ENCODE measurements at regions not wholly inside any gene's neighbourhood (a gene's known extent, or its start where the extent isn't known, plus 50 kb on each side); places are given as distances from the start of the nearest gene placed in this dataset.

DNA sequence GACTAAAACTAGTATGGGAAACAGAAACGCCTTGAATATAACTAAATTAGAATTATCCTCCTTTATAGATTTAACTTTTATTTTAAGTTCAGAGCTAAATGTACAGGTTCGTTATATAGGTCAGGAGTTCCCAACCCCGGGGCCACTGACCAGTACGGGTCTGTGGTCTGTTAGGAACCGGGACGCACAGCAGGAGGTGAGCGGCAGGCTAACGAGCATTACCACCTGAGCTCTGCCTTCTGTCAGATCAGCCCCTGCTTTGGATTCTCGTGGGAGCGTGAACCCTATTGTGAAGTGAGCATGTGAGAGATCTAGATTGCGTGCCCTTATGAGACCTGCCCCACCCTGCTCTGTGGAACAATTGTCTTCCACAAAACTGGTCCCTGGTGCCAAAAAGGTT, 51.0 kb downstream of the FAT4 start:
- intact Hi-C loops (cut with DNase I): no loop called here
- DNase-seq: peak in 1 of 10 donors; percentile 52

DNA sequence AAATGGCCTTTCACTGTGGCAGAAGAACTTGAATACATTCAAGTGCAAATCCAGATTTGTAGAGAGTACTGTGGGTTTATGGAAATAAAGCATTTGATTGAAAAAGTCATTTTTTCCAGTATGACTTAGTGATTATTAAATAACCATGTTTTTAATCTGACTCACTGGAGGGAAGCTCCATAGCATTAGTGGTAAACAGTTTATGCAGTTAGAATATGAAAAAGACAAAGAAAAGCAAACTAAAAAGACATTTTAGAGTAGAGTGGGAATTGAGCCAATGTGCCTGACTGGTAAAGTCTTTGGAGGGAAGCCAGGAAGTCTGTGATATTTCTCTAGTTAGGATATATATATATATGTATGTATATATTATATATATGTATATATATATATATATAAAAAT, 53.4 kb downstream of the FAT4 start:
- intact Hi-C loops (cut with DNase I): no loop called here
- DNase-seq: no peak

DNA sequence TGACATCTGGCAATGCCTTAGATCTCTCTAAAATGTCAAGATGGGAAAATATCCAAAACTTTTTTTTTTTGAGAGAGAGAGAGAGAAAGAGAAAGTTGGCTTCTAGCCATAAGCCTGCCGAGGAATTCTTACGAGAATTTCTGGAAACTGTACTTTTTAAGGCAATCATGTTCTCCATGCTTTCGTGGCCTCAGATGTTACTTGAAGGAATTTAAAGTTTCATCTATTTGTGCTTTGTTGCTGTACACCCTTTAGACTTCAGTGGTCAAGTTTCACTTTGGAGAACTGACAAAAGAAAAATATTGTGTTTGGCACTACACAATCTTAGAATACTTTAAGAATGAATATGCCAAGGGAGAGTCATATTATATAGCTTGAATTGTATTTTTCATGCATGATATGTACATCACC, 53.9 kb downstream of the FAT4 start:
- no peak for DNase-seq

DNA sequence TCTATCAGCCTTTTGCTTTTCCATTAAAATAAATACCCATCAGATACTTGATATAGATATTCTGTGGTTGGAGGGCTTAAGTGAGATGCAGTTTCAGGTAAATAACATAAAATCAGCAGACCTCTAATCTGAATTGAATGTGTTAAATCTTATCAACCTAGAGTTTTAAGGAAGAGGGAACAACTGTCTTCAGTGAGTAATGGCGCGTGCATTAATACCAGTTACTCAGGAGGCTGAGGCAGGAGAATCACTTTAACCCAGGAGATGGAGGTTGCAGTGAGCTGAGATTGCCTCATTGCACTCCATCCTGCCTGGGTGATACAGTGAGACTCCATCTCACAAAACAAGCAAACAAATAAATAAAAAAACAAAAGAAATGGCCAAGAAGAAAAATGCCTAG, 54.3 kb downstream of the FAT4 start:
- DNase-seq: no peak
- intact Hi-C loops (cut with DNase I): no loop called here

More for the DNA sequence above, 53.9 kb downstream of the FAT4 start:
- intact Hi-C loops (cut with DNase I): no loop called here

DNA sequence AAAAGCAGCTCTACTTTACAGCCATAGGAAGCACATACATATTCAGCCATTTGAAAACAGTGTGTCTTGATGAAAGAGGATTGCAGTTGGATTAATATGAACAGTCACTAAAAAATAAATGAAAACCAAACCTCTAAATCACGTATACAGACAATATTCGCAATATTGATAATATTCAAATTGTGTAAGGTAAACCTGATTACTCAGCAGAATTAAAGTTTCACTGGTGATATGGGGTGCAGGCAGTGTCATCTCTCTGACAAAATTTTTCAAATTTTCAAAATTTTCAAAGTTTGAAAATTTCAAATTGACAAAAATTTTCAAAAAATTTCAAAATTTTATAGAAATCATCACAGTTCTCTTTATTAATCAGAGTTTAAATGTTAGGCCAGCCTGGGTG, 55.7 kb downstream of the FAT4 start:
- DNase-seq: no peak
- intact Hi-C loops (cut with DNase I): no loop called here

DNA sequence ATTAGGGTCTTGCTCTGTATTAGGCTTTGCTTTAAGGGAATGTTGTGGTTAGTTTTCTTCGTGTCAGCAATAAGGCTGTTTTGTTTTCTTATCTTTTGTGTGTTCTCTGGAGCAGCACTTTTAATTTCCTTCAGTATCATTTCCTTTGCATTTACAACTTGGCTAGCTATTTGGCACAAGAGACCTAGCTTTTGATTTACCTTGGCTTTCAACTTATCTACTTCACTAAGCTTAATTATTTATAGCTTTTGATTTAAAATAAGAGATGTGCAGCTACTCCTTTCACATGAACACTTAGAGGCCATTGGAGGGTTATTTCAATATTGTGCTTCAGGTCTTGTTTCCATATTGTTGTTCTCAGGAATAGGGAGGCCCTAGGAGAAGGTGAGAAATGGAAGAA, 68.2 kb downstream of the FAT4 start:
- no peak for DNase-seq
- intact Hi-C loops (cut with DNase I): no loop called here

DNA sequence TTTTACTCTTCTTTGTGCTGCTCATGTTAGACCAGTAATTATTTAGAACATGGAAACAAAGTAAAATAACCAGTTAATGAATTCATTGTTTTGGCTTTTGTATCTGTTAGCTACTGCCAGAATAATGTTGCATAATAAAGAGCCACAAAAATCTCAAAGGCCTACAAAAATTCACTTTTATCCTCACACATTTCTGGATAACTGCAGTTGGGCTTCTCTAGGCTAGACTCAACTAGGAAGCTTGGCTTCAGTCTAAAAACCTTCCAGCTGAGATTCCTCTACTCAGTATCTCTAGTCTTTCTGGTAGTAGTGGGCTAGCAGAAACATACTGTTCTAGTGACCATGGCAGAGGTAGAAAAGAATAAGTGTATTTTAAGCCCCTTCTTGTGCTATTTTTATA, 73.0 kb downstream of the FAT4 start:
- intact Hi-C loops (cut with DNase I): no loop called here
- DNase-seq: no peak

DNA sequence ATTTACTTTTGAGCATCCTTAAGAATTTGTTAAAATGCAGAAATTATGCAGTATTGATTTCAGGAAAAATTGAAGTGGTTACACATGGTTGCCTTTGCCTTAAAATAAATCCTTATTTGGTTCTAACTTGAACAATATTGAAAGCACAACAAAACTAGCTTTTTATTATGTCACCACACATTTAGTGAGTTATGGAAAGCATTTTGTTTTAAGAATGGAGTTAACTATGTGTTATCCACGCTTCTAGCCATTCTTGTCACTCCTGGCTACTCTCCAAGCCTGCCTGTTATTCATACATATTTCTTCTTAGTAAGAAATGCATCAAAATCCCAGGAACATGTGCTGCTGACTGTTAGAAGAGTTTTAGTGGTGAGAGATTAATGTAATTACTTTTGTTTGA, 73.9 kb downstream of the FAT4 start:
- no peak for DNase-seq
- intact Hi-C loops (cut with DNase I): no loop called here

DNA sequence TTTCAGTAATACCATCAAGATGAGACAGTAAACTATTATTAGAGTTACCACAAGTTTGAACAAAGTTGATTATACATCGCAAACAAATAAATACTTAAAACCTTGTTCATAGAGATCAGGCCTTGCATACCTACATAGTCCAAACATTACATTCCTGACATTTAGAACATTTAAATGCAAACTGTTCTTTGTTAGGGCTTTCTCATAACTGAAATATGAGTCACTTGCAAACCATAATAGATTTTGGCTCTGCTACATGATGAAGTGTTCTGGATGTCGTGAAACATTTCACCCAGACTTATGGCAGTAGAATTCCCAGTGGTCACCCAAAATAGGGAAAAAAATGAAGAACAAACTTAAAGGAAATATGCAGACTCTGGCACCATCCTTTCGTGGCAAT, 75.0 kb downstream of the FAT4 start:
- no peak for DNase-seq
- intact Hi-C loops (cut with DNase I): no loop called here

DNA sequence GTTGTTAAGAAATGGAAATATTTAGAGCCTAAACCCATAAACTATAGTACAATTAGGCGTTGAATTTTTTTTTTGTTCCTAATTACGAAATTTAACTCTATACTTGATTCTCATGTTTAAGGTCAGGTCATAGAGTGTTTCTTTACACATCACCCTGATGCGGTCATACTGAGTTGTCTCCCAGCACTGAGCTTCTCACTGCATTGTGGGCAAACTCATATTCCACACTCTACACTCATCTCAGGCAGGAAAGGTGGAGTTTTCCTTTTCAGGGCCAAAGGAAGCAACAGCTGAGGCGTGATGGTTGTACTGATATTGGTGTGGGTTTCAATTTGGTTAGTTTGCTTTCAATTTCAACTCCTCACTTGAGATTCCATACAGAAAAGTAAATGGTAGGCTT, 75.4 kb downstream of the FAT4 start:
- no peak for DNase-seq
- intact Hi-C loops (cut with DNase I): no loop called here

DNA sequence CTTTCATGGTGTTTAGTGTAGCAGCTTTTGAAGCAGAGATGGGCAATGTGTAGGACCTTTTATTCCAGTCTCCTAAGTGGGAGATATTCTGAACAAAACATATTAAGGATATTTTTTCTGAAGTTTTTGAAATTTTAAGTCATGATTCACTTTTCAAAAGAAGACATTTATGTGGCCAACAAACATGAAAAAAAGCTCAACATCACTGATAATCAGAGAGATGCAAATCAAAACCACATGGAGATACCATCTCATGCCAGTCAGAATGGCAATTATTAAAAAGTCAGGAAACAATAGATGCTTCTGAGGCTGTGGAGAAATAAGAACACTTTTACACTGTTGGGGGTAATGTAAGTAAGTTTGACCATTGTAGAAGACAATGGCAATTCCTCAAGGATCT, 76.0 kb downstream of the FAT4 start:
- intact Hi-C loops (cut with DNase I): no loop called here
- no peak for DNase-seq

DNA sequence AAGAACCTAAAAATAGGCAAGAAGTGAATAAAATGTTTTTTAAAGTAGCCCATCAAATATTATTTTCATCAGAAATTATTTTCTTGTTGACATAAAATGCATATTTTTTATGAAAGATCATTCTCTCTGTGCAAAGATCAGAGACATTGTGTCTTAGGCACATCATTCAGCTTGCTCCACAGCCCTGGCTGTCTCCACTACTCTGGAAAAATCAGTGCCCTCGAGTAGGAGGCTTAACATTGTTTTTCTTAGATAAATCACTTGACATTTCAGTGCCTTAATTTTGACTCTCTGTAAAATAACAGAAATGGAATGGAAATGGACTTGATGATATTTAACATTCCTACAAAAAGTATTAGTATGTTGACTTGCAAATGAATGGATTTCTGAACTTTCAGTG, 77.9 kb downstream of the FAT4 start:
- DNase-seq: no peak
- intact Hi-C loops (cut with DNase I): no loop called here

DNA sequence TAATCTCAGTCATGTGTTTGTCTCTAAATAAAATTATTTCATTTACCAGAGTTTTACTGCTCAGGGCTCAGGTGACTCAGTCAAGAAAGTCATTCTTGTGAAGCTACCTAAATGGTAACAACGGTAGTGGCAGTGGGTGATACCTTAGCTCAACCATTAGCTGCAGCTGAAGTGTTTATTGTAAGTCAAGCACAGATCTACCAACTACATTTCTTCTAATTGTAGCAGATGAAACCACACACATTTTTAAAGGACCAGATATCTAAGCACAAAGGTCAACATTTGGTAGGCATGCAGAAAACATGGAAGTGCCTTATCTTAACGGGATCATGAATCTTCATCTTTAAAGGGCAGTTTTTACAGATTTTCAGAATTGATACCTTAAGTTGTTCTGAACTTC, 79.1 kb downstream of the FAT4 start:
- no peak for DNase-seq
- intact Hi-C loops (cut with DNase I): no loop called here

DNA sequence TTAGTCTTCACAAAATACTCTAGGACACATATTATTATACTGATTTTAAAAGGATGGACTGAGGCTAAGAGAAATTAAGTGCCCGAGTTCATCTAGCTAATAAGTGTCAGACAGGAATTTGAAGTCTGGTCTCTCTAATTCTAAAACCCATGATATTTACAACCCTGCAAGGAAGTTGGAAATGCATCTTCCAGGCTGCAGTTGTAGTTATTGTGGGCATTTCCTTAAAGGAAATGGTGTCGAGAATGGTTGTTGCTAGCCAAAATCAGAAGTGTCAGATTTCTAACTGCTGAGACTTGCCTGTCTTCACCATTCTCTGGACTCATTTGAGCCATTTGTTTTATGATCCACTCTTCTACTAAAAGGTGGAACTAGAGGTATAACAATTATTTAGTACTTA, 82.5 kb downstream of the FAT4 start:
- intact Hi-C loops (cut with DNase I): no loop called here
- DNase-seq: no peak

DNA sequence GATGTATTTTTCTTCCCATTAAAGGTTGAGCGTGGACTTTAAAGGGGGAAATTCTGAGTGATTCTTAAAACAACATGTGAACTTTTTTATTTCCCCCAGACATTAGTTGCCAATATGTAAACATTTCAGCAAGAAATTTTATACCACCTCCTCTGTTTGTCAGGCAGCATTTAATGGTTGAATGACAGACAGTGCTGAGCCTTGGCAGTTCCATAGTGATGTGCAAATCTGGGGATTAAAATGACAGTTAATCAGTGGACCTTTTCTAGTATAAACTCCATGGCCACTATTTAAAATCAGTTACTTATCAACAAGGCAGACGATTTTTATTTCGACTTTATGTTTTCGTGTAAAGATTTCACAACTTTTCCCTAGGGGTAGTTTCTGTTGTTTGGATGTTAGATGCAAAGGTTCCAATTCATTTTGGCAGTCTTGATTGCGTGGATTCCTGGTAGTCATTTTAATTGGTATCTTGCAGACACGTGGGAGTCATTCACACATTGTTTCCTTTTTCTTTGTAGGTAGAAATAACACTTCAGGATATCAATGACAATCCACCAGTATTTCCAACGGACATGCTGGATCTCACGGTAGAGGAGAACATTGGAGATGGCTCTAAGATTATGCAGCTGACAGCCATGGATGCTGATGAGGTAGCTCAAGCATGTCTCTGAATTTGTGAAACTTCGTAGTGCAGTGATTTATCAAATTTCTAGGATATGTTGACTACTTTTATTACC, 83.7 kb downstream of the FAT4 start:
- intact Hi-C loops (cut with DNase I): no loop called here
- no peak for DNase-seq

DNA sequence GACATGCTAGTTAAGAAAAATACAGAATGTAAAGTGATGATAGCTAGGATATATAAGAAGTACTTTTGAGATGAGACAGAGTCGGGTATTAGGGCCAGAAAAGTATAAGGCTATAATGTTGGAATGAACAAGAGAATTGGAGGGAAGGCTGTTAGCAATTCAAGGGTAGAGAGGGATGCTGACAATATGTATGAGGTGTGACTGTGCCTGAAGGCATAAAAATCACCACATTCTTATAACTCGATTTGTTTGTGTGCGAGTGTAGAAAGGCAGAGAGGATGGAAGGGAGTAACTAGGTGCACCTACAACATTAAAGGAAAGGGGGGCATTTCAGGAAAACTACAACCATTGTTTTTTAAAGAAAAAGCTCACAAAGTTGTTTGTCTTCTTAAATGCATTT, 86.0 kb downstream of the FAT4 start:
- DNase-seq: no peak
- intact Hi-C loops (cut with DNase I): no loop called here

DNA sequence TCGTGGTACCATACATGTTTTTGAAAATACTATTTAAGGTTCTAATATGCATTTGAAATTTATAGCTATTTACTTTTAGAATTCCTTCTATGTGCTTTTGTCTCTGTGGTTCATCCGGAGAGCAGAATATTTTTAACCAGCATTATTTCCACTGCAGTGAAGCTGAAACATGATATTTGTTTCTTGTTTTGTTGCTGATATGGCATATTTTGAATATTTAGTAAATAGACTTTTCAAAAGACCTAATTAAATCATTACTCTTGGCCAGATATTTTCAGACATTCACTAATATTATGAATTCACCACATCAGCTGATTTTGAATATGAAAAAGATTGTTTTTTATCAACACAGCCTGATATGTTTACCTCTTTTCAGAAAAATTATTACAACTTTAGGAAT, 87.0 kb downstream of the FAT4 start:
- intact Hi-C loops (cut with DNase I): no loop called here
- DNase-seq: no peak

DNA sequence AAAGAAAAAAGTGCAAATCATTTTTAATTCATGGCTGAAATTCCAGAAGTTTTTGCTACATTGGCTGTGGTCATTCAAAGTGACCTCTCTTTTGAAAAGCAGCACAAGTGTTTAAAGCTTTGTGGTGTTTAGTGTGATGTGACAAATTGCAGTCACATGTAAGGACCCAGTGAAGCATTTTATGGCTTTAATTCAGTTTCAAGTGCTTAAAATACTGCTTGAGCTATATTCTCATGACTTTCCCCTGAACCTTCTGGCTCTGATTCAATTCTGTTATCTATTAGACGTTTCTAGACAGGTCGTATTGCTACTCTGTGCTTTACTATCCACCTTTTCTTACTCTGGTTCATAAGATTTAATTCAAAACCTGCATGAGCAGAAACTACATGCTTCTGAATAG, 105.8 kb downstream of the FAT4 start:
- intact Hi-C loops (cut with DNase I): no loop called here
- DNase-seq: no peak

DNA sequence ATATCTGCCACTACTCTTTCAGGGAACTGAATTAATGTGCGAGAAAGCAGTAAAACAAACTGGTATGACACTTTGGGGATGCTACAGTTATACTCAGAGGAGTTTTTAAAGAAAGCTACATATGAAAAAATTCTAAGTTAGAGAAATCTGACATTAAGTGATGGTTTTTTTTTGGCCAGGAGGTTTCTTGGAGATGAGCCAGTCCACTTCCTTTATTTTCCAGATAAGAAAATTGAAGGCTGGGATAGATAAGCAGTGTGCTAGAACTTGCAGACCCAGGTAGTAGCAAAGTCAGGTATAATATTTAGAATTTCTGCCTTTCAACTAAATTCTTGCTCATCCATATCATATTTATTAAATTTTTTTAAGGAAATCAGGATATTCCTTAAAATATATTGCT, 106.8 kb downstream of the FAT4 start:
- no peak for DNase-seq
- intact Hi-C loops (cut with DNase I): no loop called here

DNA sequence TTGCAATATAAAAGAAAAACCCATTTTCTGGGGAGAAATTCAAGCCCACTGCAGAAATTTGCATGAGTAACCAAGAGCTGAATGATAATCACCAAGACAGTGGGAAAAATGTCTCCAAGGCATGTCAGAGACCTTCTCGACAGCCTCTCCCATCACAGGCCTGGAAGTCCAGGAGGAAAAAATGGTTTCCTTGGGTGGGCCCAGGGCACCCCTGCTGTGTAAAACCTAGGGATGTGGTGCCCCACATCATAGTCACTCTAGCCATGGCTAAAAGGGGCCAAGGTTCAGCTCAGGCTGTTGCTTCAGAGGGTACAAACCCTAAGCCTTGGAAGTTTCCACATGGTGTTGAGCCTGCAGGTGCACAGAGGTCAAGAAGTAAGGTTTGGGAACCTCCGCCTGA, 108.4 kb downstream of the FAT4 start:
- no peak for DNase-seq
- intact Hi-C loops (cut with DNase I): no loop called here

DNA sequence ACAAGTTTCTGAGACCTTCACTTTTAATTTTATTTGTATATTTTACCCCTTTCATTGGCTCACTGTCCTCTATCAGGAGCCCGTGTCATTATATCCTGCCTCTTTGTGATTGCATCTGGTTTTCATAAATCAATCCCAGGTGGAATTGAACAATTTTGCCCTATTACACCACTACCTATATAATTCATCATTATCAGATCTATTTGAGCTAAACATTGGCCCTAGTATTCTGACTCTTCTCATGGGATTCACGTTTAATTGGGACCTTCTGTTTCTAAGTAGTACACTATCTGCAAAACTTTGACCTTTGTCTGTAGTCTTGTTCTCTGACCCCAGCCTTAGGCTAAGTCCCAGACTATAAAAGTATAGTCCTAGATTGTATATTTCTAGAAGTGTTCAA, 114.1 kb downstream of the FAT4 start:
- no peak for DNase-seq
- intact Hi-C loops (cut with DNase I): no loop called here

DNA sequence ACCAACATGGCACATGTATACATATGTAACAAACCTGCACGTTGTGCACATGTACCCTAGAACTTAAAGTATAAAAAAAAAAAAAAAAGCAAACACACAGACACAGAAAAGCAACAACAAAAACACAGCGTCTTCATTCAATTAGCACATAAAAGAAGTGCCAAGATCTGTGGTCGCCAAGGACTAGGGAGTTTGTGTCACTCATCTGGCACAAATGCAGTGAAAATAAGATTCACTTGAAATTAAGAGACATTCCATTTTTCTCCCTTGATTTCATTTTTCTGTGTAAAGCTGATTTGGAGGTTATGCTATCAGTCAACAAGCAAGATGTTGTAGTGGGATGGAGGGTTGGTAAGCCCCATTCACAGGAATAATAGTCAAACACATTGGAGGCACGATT, 115.3 kb downstream of the FAT4 start:
- DNase-seq: no peak
- intact Hi-C loops (cut with DNase I): loop anchor here (5.0 kb wide), 1 partner anchor 113 kb away; no protein-coding TSS in a partner anchor

DNA sequence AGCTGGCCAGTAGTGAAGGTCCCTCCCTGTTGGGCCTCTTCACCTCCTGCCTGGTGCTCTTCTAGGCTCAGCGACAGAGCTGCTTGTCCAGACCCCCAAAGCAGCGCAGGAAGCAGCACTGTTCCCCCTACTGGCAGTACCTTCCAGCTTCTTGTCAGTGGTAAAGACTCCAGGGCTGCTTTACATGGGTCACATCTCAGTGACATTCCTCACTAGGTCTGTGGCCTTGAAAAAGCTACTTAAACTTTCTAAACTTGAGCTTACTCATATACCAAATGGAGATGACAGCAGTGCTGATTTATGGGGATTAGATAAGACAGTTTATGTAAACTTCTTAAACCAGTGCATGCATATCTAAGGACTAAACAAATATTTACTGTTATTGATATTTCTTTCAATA, 117.3 kb downstream of the FAT4 start:
- intact Hi-C loops (cut with DNase I): loop anchor here (5.0 kb wide), 1 partner anchor 115 kb away; no protein-coding TSS in a partner anchor
- peak in 5 of 10 donors; percentile 7 to 79 (median 55) for DNase-seq
